GM18951 (cell line): ENCODE measurements at regions not wholly inside any gene's neighbourhood (a gene's known extent, or its start where the extent isn't known, plus 50 kb on each side); places are given as distances from the start of the nearest gene placed in this dataset.

Source experiments
- POLR2A ChIP-seq: IDR thresholded peaks from 4 replicates; pipeline ENCODE4 v1.6.1; 2011; ENCODE audit warnings: mild to moderate bottlenecking; ENCODE audit not compliant: insufficient read length, insufficient read depth; ENCODE audit errors: extremely low read depth
- in situ Hi-C: fragments of 300-500 bp; cut with MboI; formaldehyde crosslinking; loops from one replicate; pipeline ENCODE4 v1.12.0; 2022; ENCODE audit warnings: low sequenced_read_pairs, mixed read lengths, inconsistent platforms; ENCODE audit not compliant: unreplicated experiment

DNA sequence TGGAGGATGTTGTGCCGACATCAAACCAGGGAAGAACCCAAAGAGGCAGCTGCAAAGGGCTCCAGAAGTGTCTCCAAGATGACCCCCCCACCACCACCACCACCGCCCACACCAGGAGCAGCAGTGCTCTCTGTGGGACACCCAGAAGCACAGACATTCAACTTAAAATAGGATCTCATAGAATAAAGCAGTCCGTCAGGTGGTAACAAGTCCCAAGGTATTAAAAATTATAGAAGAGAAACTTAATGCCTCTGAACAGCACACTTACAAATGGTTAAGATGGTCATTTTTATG, 155.5 kb upstream of the ID2 start:
- no peak for TF ChIP-seq POLR2A
- in situ Hi-C loops: loop anchor here (10.0 kb wide), 1 partner anchor 158 kb away; the partner anchor contains the start of gene ID2

DNA sequence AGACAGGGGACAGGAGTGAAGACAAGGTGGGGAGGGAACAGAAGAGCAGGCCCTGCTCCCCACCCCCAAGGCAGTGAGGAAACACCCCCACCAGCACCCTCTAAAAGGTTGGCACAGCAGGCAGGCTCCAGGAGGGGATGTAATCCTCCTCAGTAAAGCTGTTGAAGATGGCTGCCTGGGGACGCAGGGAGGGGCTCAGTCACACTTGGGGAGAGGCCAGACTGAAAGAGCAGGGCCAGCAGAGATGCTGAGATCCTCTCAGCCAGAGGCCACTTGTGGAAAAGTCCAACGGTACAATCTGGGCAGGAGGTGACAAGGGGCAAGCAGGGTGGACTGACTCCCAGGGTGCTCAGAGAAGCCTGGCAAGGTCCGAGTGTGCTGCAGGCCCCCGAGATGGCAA, 154.8 kb upstream of the ID2 start:
- TF ChIP-seq POLR2A: no peak
- in situ Hi-C loops: loop anchor here (10.0 kb wide), 1 partner anchor 158 kb away; the partner anchor contains the start of gene ID2

DNA sequence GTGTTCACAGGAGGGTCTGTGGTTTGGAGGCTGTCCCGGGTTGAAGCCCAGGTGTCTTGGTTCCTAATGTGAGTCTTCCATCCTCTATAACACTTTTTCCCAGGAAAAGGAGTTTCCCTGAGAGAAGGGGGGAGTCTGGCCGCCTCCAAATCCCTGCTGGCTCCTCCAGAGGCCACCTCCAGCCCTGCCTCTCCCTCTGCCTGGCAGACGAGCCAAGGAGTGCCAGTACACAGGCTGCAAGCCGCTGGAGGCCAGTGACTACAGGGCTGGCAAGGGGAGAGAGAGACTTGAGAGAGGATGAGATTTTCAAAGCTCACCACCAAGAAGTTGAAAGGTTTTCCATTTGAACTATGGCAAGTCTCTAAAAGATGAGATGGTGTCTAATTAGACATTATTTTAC, 154.2 kb upstream of the ID2 start:
- no peak for TF ChIP-seq POLR2A
- in situ Hi-C loops: loop anchor here (10.0 kb wide), 1 partner anchor 157 kb away; the partner anchor contains the start of gene ID2

DNA sequence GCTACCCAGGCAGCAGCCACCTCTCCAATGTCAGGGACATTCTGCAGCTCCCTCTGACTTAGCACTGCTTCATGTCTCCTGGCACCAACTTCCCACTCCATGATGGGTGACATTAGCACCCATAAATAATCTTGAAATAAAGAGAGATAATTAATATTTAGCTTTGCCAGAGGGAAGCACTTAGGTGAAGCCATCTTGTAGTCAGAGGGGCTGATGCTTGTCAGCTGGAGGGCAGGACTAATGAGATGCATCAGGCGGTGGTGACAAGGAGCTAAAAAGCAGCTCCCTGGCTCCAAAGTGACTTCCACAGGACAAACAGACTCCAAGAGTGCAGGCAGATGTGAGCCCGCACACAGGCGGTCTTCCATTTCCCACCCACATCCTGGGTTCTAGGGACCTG, 153.0 kb upstream of the ID2 start:
- no peak for TF ChIP-seq POLR2A
- in situ Hi-C loops: loop anchor here (10.0 kb wide), 1 partner anchor 156 kb away; the partner anchor contains the start of gene ID2

DNA sequence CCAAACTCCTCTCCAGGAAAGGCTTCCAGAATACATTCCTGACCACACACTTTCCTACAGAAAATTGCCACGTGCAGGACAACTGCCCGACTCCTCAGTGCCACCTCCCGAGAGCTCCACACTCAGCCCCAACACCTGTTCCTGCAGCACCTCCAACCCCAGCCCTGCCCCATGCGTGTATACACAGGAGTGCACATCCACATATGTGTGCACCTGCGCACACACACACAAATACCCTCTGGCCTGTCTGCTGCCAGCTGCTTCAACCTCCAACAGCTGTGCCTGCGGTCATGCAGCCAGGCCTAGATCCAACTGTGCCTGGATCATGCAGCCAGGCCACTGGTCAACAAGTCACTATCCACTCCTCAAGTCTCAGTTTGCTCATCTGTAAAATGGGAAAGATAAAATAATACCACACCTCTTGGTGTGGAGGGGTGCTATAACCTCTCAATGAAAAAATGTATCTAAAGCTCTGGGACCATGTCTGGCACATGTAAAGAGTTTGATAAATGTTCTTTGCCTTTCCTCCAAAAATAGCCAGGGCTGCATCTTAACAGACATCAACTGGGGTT, 152.1 kb upstream of the ID2 start:
- in situ Hi-C loops: loop anchor here (10.0 kb wide), 1 partner anchor 155 kb away; the partner anchor contains the start of gene ID2

DNA sequence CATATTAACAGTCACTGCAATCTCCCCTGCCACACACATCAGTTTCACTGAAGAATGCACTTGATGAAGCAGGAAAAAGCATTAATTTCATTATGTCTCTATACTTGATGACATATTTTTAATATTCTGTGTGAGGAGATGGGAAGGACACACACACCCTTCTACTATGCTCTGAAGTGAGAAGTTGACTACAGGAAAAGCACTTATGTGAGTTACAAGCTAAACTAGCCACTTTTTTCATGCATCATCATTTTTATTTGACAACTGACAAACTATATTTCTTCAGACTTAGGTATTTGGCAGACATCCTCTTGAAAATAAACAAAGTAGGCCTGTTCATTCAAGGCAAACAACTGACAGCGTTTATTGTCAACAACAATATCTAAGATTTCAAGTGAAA, 150.4 kb upstream of the ID2 start:
- TF ChIP-seq POLR2A: no peak
- in situ Hi-C loops: no loop called here

More for the DNA sequence above, 152.1 kb upstream of the ID2 start:
- no peak for TF ChIP-seq POLR2A

DNA sequence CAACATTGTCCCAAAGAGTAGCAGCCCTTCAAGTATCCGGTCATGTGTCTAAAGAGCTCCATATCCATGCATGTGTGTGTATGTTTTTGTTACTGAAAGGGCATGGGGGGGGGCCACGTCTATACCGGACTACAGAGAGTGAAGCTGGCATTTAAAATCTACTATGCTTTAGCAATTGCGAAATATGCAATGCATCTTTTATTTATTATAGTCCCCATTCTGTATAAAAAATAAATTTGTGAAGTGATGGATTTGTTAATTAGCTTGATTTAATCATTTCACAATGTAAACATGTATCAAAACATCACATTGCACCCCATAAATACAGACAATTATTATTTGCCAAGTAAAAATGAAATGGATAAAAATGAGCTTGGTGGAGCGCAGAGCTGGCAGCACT, 149.4 kb upstream of the ID2 start:
- in situ Hi-C loops: no loop called here
- no peak for TF ChIP-seq POLR2A

DNA sequence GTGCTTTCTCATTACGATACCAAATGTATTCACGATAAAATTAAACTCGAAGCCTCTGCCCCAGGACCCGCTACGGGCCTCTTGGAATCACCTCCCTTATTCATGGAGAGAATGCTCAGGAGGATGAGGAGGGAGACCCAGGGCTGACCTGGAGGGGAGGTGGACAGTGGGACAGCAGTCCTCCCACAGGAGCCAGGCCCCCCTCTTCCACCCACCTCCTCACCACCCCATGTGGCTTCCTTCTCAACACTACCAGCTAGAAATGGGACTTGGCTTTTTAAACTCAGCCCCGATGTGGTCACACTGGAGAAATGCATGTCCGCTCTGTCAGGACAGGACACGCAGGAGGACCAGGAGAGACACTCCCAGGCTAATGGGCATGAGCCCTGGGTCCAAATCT, 147.9 kb upstream of the ID2 start:
- no peak for TF ChIP-seq POLR2A
- in situ Hi-C loops: no loop called here

DNA sequence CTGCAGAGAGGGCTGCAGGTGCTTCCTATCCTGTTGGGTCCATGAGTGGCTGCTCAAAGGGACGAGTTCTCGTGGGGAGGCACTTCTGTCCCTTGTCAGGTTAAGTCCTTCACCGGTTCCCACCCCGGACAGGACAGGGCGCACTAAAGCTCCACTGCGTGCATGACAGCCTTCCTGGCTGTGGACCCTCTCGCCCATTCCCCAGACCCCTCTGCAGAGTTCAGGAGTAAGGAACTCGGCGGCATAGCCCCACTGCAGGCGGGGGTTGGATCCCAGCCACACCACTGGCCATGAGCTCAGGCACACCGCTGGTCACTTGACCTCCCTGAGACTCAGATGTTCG, 147.5 kb upstream of the ID2 start:
- in situ Hi-C loops: no loop called here
- no peak for TF ChIP-seq POLR2A

DNA sequence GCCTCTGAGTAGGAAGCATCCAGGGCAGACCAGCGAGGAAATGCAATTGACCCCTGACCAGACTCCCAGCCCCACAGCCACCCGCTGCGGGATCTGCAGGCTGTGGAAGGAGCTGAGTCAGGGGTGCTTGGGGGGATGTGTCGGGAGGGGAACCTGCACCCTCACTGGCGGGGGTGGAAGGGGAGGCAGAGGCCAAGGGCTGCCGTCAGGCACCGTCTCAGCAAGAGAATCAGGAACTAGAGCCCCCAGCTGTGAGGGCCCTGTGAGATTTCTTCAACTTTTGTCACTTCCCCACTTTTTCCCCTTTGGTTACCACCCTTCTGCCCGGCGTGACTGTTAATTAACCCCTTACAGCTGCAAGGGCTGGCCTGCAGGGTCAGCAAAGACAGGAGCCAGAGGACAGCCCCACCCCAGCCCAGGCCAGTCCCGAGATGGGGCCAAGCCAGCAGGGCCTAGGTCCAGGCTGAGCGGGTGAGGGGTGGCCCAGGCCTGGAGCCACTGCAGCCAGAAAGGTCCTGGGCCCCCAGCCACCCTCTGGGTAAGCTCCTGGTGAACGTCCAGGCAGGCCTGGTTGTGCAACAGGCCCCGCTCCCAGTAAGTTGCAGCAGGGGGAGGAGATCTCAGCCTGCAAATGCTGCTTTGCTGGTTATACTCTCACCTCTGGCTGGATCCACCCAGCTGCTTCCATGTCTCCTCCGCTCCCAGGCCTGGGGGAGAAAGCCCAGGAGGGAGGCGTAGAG, 147.0 kb upstream of the ID2 start:
- no peak for TF ChIP-seq POLR2A
- in situ Hi-C loops: no loop called here

DNA sequence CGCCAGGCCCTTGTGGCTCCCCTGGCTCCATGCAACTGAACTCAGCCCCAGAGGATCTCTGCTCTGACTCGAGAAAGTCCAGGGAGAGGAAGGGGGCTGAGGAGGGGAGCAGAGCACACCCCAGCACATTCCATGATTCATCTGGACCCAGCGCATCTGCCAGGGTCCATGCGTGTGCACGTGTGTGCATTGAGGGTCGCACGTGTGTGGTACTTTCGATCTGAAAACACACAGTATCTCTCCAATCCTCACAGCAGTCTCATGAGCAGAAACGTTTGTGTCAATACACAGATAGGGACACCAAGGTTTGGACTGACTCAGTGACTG, 146.4 kb upstream of the ID2 start:
- in situ Hi-C loops: no loop called here
- TF ChIP-seq POLR2A: no peak

DNA sequence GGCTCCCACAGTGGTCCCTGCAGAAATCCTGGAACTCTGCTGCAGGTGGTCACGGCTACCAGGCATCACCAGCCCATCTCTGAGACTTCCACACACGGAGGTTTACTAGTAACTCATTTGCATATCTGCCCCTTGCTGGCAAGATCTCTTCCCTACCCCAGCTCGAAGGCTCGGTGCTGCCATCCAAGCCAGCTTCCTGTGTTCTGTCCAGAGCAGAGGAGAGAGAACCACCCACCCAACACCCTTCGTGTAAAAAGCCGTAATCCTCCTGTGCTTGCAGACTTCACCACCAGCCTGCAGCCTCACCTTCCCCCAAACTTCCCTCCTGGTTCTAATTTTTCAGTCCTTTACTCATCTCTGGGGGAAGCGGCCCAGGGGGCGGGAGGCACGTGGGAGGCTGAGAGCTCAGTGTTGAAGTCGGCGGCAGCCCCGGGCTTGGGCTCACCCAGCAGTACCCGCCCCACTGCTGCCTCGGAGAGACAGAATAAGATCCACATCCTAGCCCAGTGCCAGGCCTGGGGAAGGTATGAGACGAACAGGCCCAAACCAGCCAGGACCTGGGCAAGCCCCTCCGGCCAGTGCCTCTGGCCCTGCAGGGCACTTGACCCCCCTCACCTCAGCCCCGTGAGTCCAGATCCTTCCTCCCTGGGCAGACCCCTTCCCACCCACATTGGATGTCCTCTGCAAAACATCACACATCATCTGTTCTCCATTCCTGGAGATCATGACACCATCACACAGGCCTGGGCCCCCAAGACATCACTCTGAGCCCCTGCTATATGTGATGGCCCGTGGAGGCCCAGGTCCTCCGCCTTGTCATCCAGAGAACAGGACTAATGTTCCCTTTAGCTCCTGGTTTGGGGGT, 145.8 kb upstream of the ID2 start:
- TF ChIP-seq POLR2A: no peak
- in situ Hi-C loops: no loop called here

DNA sequence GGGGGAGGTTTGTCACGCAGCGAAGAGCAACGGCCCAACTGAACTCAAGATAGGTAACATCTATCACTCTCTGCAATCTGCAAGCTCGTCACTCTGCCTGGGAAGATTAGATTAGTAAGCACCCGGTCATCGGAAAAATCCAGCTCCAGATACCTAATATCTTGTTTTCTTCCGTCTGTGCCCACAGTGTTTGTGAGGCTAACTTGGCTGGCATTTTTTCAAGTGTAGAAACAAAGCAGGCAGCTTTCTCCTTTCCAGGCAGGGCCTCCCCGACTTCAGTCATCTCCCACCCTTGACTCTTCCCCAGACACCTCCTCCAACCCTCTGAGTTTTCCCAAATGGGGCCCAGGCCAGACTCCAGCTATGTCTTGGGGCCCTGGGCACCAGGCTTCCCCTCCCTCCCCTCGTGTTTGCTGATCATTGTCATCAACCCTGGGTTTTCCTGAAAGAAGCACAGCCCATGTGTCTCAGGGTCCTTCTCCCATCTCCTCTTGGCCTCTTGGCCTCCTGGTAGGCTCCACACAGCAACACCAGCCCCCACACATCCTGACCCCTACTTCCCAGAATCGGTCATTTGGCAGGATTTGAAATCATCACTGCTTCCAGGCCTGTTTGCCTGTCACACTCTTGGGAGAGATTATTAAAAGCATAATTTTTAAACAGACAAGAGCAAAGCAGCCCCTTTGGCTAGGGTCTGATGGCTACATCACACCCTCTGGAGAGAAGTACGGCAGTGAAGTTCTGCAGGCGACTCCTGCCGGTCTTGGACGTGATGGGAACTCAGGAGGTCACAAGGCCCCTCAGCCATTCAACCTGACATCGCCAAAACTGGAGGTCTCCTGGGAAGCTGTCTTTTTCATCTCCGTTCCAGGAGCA, 144.9 kb upstream of the ID2 start:
- in situ Hi-C loops: no loop called here
- no peak for TF ChIP-seq POLR2A
